WTC11 (cell line): ENCODE measurements at regions not wholly inside any gene's neighbourhood (a gene's known extent, or its start where the extent isn't known, plus 50 kb on each side); places are given as distances from the start of the nearest gene placed in this dataset.

ENCODE experiments used
- ATAC-seq: fragments of 200-7000 bp; cut with Tn5 transposase; 2 replicates; pipeline ENCODE4 v1.10.0; 2021; ENCODE audit warnings: mild to moderate bottlenecking, moderate library complexity
- CTCF ChIA-PET: fragments of 300-600 bp; sonication (Branson Sonifier 250); formaldehyde crosslinking; loops from one replicate; lab custom pipeline; 2021; ENCODE audit warnings: antibody characterized with exemption; lab: Charles Lee
- POLR2A ChIA-PET: fragments of 350-600 bp; sonication (Branson Sonifier 250); formaldehyde crosslinking; loops from one replicate; lab custom pipeline; 2021; ENCODE audit warnings: antibody characterized with exemption; lab: Charles Lee
- DNase-seq: peaks from one replicate; pipeline ENCODE4 v3.0.0; 2021; ENCODE audit warnings: low spot score
- H3K27ac Mint-ChIP-seq: 2 replicates; pipeline ENCODE4 v1.8.0; 2021; ENCODE audit warnings: mixed read lengths
- H3K27me3 Mint-ChIP-seq: 2 replicates; pipeline ENCODE4 v1.8.0; 2021; ENCODE audit warnings: low read depth, mild to moderate bottlenecking, moderate library complexity, mixed read lengths
- H3K36me3 Mint-ChIP-seq: 2 replicates; pipeline ENCODE4 v1.8.0; 2021; ENCODE audit warnings: mixed read lengths
- H3K4me1 Mint-ChIP-seq: 2 replicates; pipeline ENCODE4 v1.8.0; 2022; ENCODE audit warnings: mixed read lengths
- H3K4me3 Mint-ChIP-seq: 2 replicates; pipeline ENCODE4 v1.8.0; 2021; ENCODE audit warnings: mild to moderate bottlenecking, moderate library complexity, mixed read lengths
- H3K9me3 Mint-ChIP-seq: 2 replicates; pipeline ENCODE4 v1.8.0; 2021; ENCODE audit warnings: mixed read lengths
- ATF1 ChIP-seq: sonication (generic); formaldehyde crosslinking; IDR thresholded peaks from 2 replicates; pipeline ENCODE4 v1.8.1; 2023; ENCODE audit warnings: mild to moderate bottlenecking, moderate library complexity, missing genetic modification reagents
- CBFB ChIP-seq: sonication (generic); formaldehyde crosslinking; IDR thresholded peaks from 2 replicates; pipeline ENCODE4 v1.8.1; 2022; ENCODE audit warnings: mild to moderate bottlenecking, low read depth, missing genetic modification reagents
- E2F1 ChIP-seq: sonication (generic); formaldehyde crosslinking; IDR thresholded peaks from 2 replicates; pipeline ENCODE4 v1.8.0; 2022; ENCODE audit warnings: mild to moderate bottlenecking, missing genetic modification reagents
- ESRRA ChIP-seq: sonication (generic); formaldehyde crosslinking; IDR thresholded peaks from 2 replicates; pipeline ENCODE4 v1.8.1; 2022; ENCODE audit warnings: mild to moderate bottlenecking, missing genetic modification reagents, borderline replicate concordance
- ETV6 ChIP-seq: sonication (generic); formaldehyde crosslinking; IDR thresholded peaks from 2 replicates; pipeline ENCODE4 v1.8.1; 2022; ENCODE audit warnings: mild to moderate bottlenecking, missing genetic modification reagents
- GRHL2 ChIP-seq: fragments of 250-450 bp; sonication (Bioruptor Pico); IDR thresholded peaks from 2 replicates; pipeline ENCODE4 v1.8.0; 2022; ENCODE audit warnings: mild to moderate bottlenecking, moderate library complexity; ENCODE audit not compliant: insufficient replicate concordance, severe bottlenecking
- JUN ChIP-seq: sonication (generic); formaldehyde crosslinking; IDR thresholded peaks from 2 replicates; pipeline ENCODE4 v1.8.0; 2023; ENCODE audit warnings: mild to moderate bottlenecking, missing genetic modification reagents
- NFYB ChIP-seq: sonication (generic); formaldehyde crosslinking; conservative IDR thresholded peaks from 2 replicates; pipeline ENCODE4 v1.8.0; 2022; ENCODE audit warnings: low read depth, missing genetic modification reagents
- NR2C2 ChIP-seq: sonication (generic); formaldehyde crosslinking; IDR thresholded peaks from 2 replicates; pipeline ENCODE4 v1.8.0; 2022; ENCODE audit warnings: mild to moderate bottlenecking, missing genetic modification reagents
- PRDM15 ChIP-seq: sonication (generic); formaldehyde crosslinking; IDR thresholded peaks from 2 replicates; pipeline ENCODE4 v1.8.0; 2022; ENCODE audit warnings: missing genetic modification reagents
- SOX15 ChIP-seq: fragments of 250-450 bp; sonication (Bioruptor Pico); IDR thresholded peaks from 2 replicates; pipeline ENCODE4 v1.9.0; 2021; ENCODE audit warnings: mild to moderate bottlenecking
- TEAD1 ChIP-seq: sonication (generic); formaldehyde crosslinking; IDR thresholded peaks from 2 replicates; pipeline ENCODE4 v1.8.0; 2022; ENCODE audit warnings: mild to moderate bottlenecking, missing genetic modification reagents
- USF1 ChIP-seq: sonication (generic); formaldehyde crosslinking; IDR thresholded peaks from 2 replicates; pipeline ENCODE4 v1.8.0; 2022; ENCODE audit warnings: mild to moderate bottlenecking, missing genetic modification reagents
- ZNF121 ChIP-seq: sonication (generic); formaldehyde crosslinking; IDR thresholded peaks from 2 replicates; pipeline ENCODE4 v1.8.0; 2023; ENCODE audit warnings: missing genetic modification reagents
- ZNF416 ChIP-seq: fragments of 250-450 bp; sonication (Bioruptor Pico); IDR thresholded peaks from 2 replicates; pipeline ENCODE4 v1.9.0; 2021; ENCODE audit warnings: mild to moderate bottlenecking, inconsistent platforms
- ZNF512 ChIP-seq: sonication (generic); formaldehyde crosslinking; IDR thresholded peaks from 2 replicates; pipeline ENCODE4 v1.8.1; 2022; ENCODE audit warnings: missing genetic modification reagents, borderline replicate concordance
- TF ChIP-seq, protein P1 (sequence below): sonication (generic); formaldehyde crosslinking; IDR thresholded peaks from 2 replicates; pipeline ENCODE4 v1.8.1; 2023; ENCODE audit warnings: mild to moderate bottlenecking, missing genetic modification reagents, moderate library complexity
- TF ChIP-seq, protein P2 (sequence below): sonication (generic); formaldehyde crosslinking; IDR thresholded peaks from 2 replicates; pipeline ENCODE4 v1.8.1; 2022; ENCODE audit warnings: low read depth, mild to moderate bottlenecking, moderate library complexity, missing genetic modification reagents, borderline replicate concordance
- TF ChIP-seq, protein P3 (sequence below): sonication (generic); formaldehyde crosslinking; IDR thresholded peaks from 2 replicates; pipeline ENCODE4 v1.8.1; 2023; ENCODE audit warnings: mild to moderate bottlenecking, missing genetic modification reagents

DNA sequence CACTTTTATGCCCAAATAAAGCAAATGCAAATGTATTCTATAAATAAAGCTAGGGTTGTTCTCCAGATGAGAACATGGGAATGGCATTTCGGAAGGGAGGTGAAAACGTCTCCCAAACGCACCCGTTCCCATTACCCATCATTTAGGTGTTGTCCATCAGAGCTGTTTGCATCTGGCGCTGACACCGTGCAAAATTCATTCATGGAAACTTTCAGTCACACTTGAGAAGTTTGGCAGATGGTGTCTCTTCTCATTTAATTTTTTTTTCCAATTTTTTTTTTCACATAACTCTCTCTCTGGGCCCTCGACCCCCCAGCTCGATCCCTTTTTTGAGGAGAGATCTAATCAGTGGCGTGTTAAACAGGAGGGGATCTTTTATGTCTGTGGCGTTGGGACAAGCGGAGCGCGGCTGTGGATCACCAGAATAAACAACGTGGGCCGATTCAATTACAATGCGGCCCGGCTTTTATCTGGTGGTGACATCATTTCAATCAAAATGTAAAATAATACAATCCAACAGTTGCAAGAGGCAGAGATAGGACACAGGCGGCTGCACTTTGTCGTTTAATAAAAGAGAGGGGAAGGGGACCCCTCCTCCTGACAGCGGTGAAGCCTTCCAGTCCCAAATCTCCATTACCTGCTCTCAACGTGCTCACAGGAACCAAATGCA, 246.1 kb upstream of the IRX4 start:
- H3K9me3 Mint-ChIP-seq = no peaks in the 10 kb centered on the region
- TF ChIP-seq, protein P1, sequence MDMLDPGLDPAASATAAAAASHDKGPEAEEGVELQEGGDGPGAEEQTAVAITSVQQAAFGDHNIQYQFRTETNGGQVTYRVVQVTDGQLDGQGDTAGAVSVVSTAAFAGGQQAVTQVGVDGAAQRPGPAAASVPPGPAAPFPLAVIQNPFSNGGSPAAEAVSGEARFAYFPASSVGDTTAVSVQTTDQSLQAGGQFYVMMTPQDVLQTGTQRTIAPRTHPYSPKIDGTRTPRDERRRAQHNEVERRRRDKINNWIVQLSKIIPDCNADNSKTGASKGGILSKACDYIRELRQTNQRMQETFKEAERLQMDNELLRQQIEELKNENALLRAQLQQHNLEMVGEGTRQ = no peak
- no peak for TF ChIP-seq ATF1 (CRISPR knock-in tag)
- TF ChIP-seq USF1 (CRISPR knock-in tag) = no peak
- no peak for TF ChIP-seq NR2C2 (CRISPR knock-in tag)
- no peak for TF ChIP-seq PRDM15 (CRISPR knock-in tag)
- no peak for TF ChIP-seq E2F1 (CRISPR knock-in tag)
- TF ChIP-seq ETV6 (CRISPR knock-in tag) = no peak
- TF ChIP-seq, protein P2, sequence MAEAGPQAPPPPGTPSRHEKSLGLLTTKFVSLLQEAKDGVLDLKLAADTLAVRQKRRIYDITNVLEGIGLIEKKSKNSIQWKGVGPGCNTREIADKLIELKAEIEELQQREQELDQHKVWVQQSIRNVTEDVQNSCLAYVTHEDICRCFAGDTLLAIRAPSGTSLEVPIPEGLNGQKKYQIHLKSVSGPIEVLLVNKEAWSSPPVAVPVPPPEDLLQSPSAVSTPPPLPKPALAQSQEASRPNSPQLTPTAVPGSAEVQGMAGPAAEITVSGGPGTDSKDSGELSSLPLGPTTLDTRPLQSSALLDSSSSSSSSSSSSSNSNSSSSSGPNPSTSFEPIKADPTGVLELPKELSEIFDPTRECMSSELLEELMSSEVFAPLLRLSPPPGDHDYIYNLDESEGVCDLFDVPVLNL (CRISPR knock-in tag) = no peak
- ChIA-PET CTCF (no interaction called here), POLR2A (no interaction called here)
- H3K4me3 Mint-ChIP-seq = no peak overlapping the region
- no peak for DNase-seq
- H3K27ac Mint-ChIP-seq = no peak overlapping the region
- no peaks in the 10 kb centered on the region for H3K36me3 Mint-ChIP-seq
- no peaks in the 10 kb centered on the region for H3K27me3 Mint-ChIP-seq
- no peak for ATAC-seq
- H3K4me1 Mint-ChIP-seq = peaks cover 3% of the 10 kb centered on the region; the same call in 1 of the 2 replicates

DNA sequence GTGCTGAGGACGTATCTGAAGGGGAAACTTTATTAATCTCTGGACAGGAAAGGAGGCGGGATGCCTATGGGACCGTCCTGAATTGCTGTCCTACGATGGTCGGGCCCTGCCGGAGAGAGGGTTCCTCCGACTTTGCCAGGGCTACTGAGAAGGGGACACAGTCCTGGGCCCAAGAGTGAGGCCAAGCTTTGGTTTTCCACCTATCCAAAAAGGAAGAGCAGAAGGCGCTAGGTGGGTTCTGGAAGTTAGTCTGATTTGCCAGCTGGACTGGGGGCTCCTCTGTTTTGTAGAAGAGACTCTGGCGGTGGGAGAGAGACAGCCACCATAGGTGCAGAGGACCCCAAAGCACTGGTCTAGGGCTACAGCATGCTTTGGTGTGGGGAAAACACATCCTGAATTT, 243.8 kb upstream of the IRX4 start:
- no peak for ATAC-seq
- ChIA-PET CTCF (no interaction called here), POLR2A (no interaction called here)
- H3K9me3 Mint-ChIP-seq = peaks cover 18% of the 10 kb centered on the region
- no peak overlapping the region for H3K27ac Mint-ChIP-seq
- H3K4me3 Mint-ChIP-seq = no peak overlapping the region
- DNase-seq = no peak
- H3K4me1 Mint-ChIP-seq = peaks cover 3% of the 10 kb centered on the region; the same call in 1 of the 2 replicates
- H3K27me3 Mint-ChIP-seq = peaks cover 3% of the 10 kb centered on the region
- H3K36me3 Mint-ChIP-seq = 0 out of 2 replicates have a peak, but pooled peaks cover 2% of the 10 kb centered on the region
- TF ChIP-seq, protein P3, sequence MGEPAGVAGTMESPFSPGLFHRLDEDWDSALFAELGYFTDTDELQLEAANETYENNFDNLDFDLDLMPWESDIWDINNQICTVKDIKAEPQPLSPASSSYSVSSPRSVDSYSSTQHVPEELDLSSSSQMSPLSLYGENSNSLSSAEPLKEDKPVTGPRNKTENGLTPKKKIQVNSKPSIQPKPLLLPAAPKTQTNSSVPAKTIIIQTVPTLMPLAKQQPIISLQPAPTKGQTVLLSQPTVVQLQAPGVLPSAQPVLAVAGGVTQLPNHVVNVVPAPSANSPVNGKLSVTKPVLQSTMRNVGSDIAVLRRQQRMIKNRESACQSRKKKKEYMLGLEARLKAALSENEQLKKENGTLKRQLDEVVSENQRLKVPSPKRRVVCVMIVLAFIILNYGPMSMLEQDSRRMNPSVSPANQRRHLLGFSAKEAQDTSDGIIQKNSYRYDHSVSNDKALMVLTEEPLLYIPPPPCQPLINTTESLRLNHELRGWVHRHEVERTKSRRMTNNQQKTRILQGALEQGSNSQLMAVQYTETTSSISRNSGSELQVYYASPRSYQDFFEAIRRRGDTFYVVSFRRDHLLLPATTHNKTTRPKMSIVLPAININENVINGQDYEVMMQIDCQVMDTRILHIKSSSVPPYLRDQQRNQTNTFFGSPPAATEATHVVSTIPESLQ (CRISPR knock-in tag) = no peak
- TF ChIP-seq ATF1 (CRISPR knock-in tag) (no peak), ZNF416 (no peak), CBFB (CRISPR knock-in tag) (no peak), SOX15 (CRISPR knock-in tag) (no peak), USF1 (CRISPR knock-in tag) (no peak), JUN (CRISPR knock-in tag) (no peak), ZNF121 (CRISPR knock-in tag) (no peak), ESRRA (CRISPR knock-in tag) (no peak), TEAD1 (CRISPR knock-in tag) (no peak), GRHL2 (CRISPR knock-in tag) (no peak), ZNF512 (CRISPR knock-in tag) (no peak), NFYB (CRISPR knock-in tag) (no peak)
